Osteoblast (primary cell): ENCODE measurements at regions not wholly inside any gene's neighbourhood (a gene's known extent, or its start where the extent isn't known, plus 50 kb on each side); places are given as distances from the start of the nearest gene placed in this dataset.
A peak's percentile ranks its signal among the peaks of the same experiment; 100 is the strongest.

Experiments
- DNase-seq: peaks from one replicate; pipeline ENCODE4 v3.0.0; 2011; ENCODE audit warnings: low spot score, mixed read lengths; ENCODE audit not compliant: insufficient read length; ENCODE audit errors: missing footprints
- H2AFZ ChIP-seq: 2 replicates; pipeline ENCODE4 v1.6.0; 2011; ENCODE audit warnings: mild to moderate bottlenecking, low read length
- H3K27ac ChIP-seq: 2 replicates; pipeline ENCODE4 v1.5.1; 2011; ENCODE audit warnings: mild to moderate bottlenecking, low read depth, low read length, moderate library complexity
- H3K27me3 ChIP-seq: 2 replicates; pipeline ENCODE4 v1.6.0; 2012; ENCODE audit warnings: mild to moderate bottlenecking, control low read depth, inconsistent platforms, low read length, moderate library complexity; ENCODE audit not compliant: insufficient read depth
- H3K36me3 ChIP-seq: 2 replicates; pipeline ENCODE4 v1.5.1; 2011; ENCODE audit warnings: mild to moderate bottlenecking, low read length, control low read depth, moderate library complexity; ENCODE audit not compliant: insufficient read depth
- H3K4me1 ChIP-seq: 2 replicates; pipeline ENCODE4 v1.5.1; 2011; ENCODE audit warnings: mild to moderate bottlenecking, low read length, control low read depth, moderate library complexity; ENCODE audit not compliant: insufficient read depth
- H3K4me2 ChIP-seq: 2 replicates; pipeline ENCODE4 v1.6.0; 2011; ENCODE audit warnings: mild to moderate bottlenecking, low read length; ENCODE audit not compliant: insufficient read depth
- H3K4me3 ChIP-seq: fragments of 200-600 bp; sonication (generic); 3 replicates; pipeline ENCODE4 v1.5.1; 2012; ENCODE audit warnings: mild to moderate bottlenecking, low read length, inconsistent platforms; ENCODE audit not compliant: insufficient read depth
- H3K79me2 ChIP-seq: 2 replicates; pipeline ENCODE4 v1.6.0; 2012; ENCODE audit warnings: mild to moderate bottlenecking, low read length, control low read depth, inconsistent platforms; ENCODE audit not compliant: insufficient read depth
- H3K9me3 ChIP-seq: 2 replicates; pipeline ENCODE4 v1.5.1; 2011; ENCODE audit warnings: low read depth, low read length, control low read depth
- H4K20me1 ChIP-seq: 2 replicates; pipeline ENCODE4 v1.6.0; 2012; ENCODE audit warnings: mild to moderate bottlenecking, low read length, control low read depth; ENCODE audit not compliant: insufficient read depth
- CTCF ChIP-seq: IDR thresholded peaks from 2 replicates; pipeline ENCODE4 v1.5.1; 2011; ENCODE audit warnings: mild to moderate bottlenecking, low read depth, low read length, moderate library complexity; ENCODE audit errors: extremely low read depth

GRCh38 chr11:28911829-28912228, 803.6 kb downstream of the METTL15 start:
- H3K79me2 ChIP-seq: no peaks in the 10 kb centered on the region
- DNase-seq: no peak
- TF ChIP-seq CTCF: no peak
- no peaks in the 10 kb centered on the region for H3K4me1 ChIP-seq
- H3K27me3 ChIP-seq: no peaks in the 10 kb centered on the region
- no peak overlapping the region for H3K4me2 ChIP-seq
- no peaks in the 10 kb centered on the region for H3K36me3 ChIP-seq
- no peaks in the 10 kb centered on the region for H4K20me1 ChIP-seq
- H2AFZ ChIP-seq: no peak overlapping the region
- no peak overlapping the region for H3K27ac ChIP-seq
- no peak overlapping the region for H3K4me3 ChIP-seq
- no peaks in the 10 kb centered on the region for H3K9me3 ChIP-seq

- Histone ChIP-seq H4K20me1 (no peaks in the 10 kb centered on the region), H3K4me3 (no peak overlapping the region), H2AFZ (no peak overlapping the region), H3K4me2 (no peak overlapping the region), H3K9me3 (no peaks in the 10 kb centered on the region), H3K4me1 (no peaks in the 10 kb centered on the region), H3K27ac (no peak overlapping the region), H3K36me3 (no peaks in the 10 kb centered on the region), H3K27me3 (no peaks in the 10 kb centered on the region), H3K79me2 (no peaks in the 10 kb centered on the region)
- no peak for TF ChIP-seq CTCF
- no peak for DNase-seq
Observed at GRCh38 chr11:28910926-28911325, 802.7 kb downstream of the METTL15 start.

- Histone ChIP-seq H3K4me3 (no peak overlapping the region), H3K27ac (no peak overlapping the region), H3K4me1 (no peaks in the 10 kb centered on the region), H3K27me3 (no peaks in the 10 kb centered on the region), H2AFZ (peak overlapping the region; percentile 21), H3K36me3 (no peaks in the 10 kb centered on the region), H3K9me3 (no peaks in the 10 kb centered on the region), H3K4me2 (no peak overlapping the region), H3K79me2 (no peaks in the 10 kb centered on the region), H4K20me1 (no peaks in the 10 kb centered on the region)
- no peak for TF ChIP-seq CTCF
- no peak for DNase-seq
Observed at GRCh38 chr11:28903716-28904115, 795.5 kb downstream of the METTL15 start.

- no peak for TF ChIP-seq CTCF
- Histone ChIP-seq H4K20me1 (no peaks in the 10 kb centered on the region), H3K4me1 (no peaks in the 10 kb centered on the region), H3K4me3 (no peak overlapping the region), H3K36me3 (no peaks in the 10 kb centered on the region), H3K27me3 (no peaks in the 10 kb centered on the region), H3K9me3 (no peaks in the 10 kb centered on the region), H2AFZ (no peak overlapping the region), H3K79me2 (no peaks in the 10 kb centered on the region), H3K27ac (no peak overlapping the region), H3K4me2 (no peak overlapping the region)
- no peak for DNase-seq
Observed at GRCh38 chr11:28900427-28900826, 792.2 kb downstream of the METTL15 start.
